Hypothalamus (tissue), 51 donors: ENCODE measurements at regions not wholly inside any gene's neighbourhood (a gene's known extent, or its start where the extent isn't known, plus 50 kb on each side); places are given as distances from the start of the nearest gene placed in this dataset.

Source experiments
- DNase-seq, 51 donors: peaks; one replicate each; lab custom pipeline; 2025; lab: John Stamatoyannopoulos, UW

- DNase-seq: no peak
Observed at GRCh38 chr2:18848646-18849045, 259.3 kb upstream of the NT5C1B start.

- DNase-seq: no peak
Observed at GRCh38 chr2:18845854-18846445, 256.6 kb upstream of the NT5C1B start.

- DNase-seq: no peak
Observed at GRCh38 chr2:18842836-18843235, 253.5 kb upstream of the NT5C1B start.

GRCh38 chr2:18841248-18842150 lies 252.1 kb upstream of the NT5C1B start:
- no peak for DNase-seq

- DNase-seq: no peak
Observed at GRCh38 chr2:18837240-18837639, 247.9 kb upstream of the NT5C1B start.

GRCh38 chr2:18836436-18836835 lies 247.1 kb upstream of the NT5C1B start:
- no peak for DNase-seq

- no peak for DNase-seq
Observed at GRCh38 chr2:18835787-18836186, 246.4 kb upstream of the NT5C1B start.

GRCh38 chr2:18834341-18834740 lies 245.0 kb upstream of the NT5C1B start:
- DNase-seq: no peak

- DNase-seq: no peak
Observed at GRCh38 chr2:18833941-18834340, 244.6 kb upstream of the NT5C1B start.

GRCh38 chr2:18831916-18832510 lies 242.6 kb upstream of the NT5C1B start:
- DNase-seq: no peak

GRCh38 chr2:18830962-18831361 lies 241.6 kb upstream of the NT5C1B start:
- DNase-seq: no peak

- DNase-seq: no peak
Observed at GRCh38 chr2:18829976-18830375, 240.6 kb upstream of the NT5C1B start.

- DNase-seq: no peak
Observed at GRCh38 chr2:18829251-18829902, 240.0 kb upstream of the NT5C1B start.

GRCh38 chr2:18828296-18828695 lies 238.9 kb upstream of the NT5C1B start:
- no peak for DNase-seq

GRCh38 chr2:18825838-18826237 lies 236.5 kb upstream of the NT5C1B start:
- DNase-seq: no peak

- DNase-seq: no peak
Observed at GRCh38 chr2:18824915-18825314, 235.5 kb upstream of the NT5C1B start.

- DNase-seq: no peak
Observed at GRCh38 chr2:18824325-18824790, 235.0 kb upstream of the NT5C1B start.

- DNase-seq: no peak
Observed at GRCh38 chr2:18821431-18821830, 232.1 kb upstream of the NT5C1B start.

- no peak for DNase-seq
Observed at GRCh38 chr2:18820966-18821365, 231.6 kb upstream of the NT5C1B start.

- no peak for DNase-seq
Observed at GRCh38 chr2:18819566-18819965, 230.2 kb upstream of the NT5C1B start.

- no peak for DNase-seq
Observed at GRCh38 chr2:18814387-18814786, 225.0 kb upstream of the NT5C1B start.
